Cortex of kidney (tissue), 1 donor: ENCODE measurements at regions not wholly inside any gene's neighbourhood (a gene's known extent, or its start where the extent isn't known, plus 50 kb on each side); places are given as distances from the start of the nearest gene placed in this dataset.

Experiments used
- DNase-seq: peaks from one replicate; lab custom pipeline; 2025; lab: John Stamatoyannopoulos, UW

GRCh38 chr20:61125546-61126180, 126.4 kb upstream of the CDH4 start:
- no peak for DNase-seq

- no peak for DNase-seq
Observed at GRCh38 chr20:61126369-61127195, 125.5 kb upstream of the CDH4 start.

- DNase-seq: no peak
Observed at GRCh38 chr20:61127311-61128039, 124.6 kb upstream of the CDH4 start.

GRCh38 chr20:61128701-61129269, 123.3 kb upstream of the CDH4 start:
- DNase-seq: no peak

GRCh38 chr20:61129311-61129710, 122.8 kb upstream of the CDH4 start:
- no peak for DNase-seq

- DNase-seq: no peak
Observed at GRCh38 chr20:61130156-61130555, 121.9 kb upstream of the CDH4 start.

- DNase-seq: no peak
Observed at GRCh38 chr20:61131944-61132343, 120.1 kb upstream of the CDH4 start.

GRCh38 chr20:61133611-61134010, 118.5 kb upstream of the CDH4 start:
- DNase-seq: no peak

- DNase-seq: no peak
Observed at GRCh38 chr20:61134296-61135030, 117.6 kb upstream of the CDH4 start.

GRCh38 chr20:61135266-61135665, 116.8 kb upstream of the CDH4 start:
- DNase-seq: no peak

GRCh38 chr20:61135968-61136367, 116.1 kb upstream of the CDH4 start:
- DNase-seq: no peak

- no peak for DNase-seq
Observed at GRCh38 chr20:61138566-61138965, 113.5 kb upstream of the CDH4 start.

- no peak for DNase-seq
Observed at GRCh38 chr20:61139031-61139430, 113.0 kb upstream of the CDH4 start.

- no peak for DNase-seq
Observed at GRCh38 chr20:61140576-61140975, 111.5 kb upstream of the CDH4 start.

GRCh38 chr20:61146023-61146422, 106.0 kb upstream of the CDH4 start:
- no peak for DNase-seq

GRCh38 chr20:61149636-61150035, 102.4 kb upstream of the CDH4 start:
- no peak for DNase-seq

- no peak for DNase-seq
Observed at GRCh38 chr20:61157301-61157700, 94.8 kb upstream of the CDH4 start.

GRCh38 chr20:61159957-61160686, 91.9 kb upstream of the CDH4 start:
- DNase-seq: no peak

- DNase-seq: no peak
Observed at GRCh38 chr20:61161726-61162390, 90.2 kb upstream of the CDH4 start.

GRCh38 chr20:61162451-61162850, 89.6 kb upstream of the CDH4 start:
- no peak for DNase-seq

- no peak for DNase-seq
Observed at GRCh38 chr20:61163031-61163430, 89.0 kb upstream of the CDH4 start.
